ENCODE measurements at regions not wholly inside any gene's neighbourhood (a gene's known extent, or its start where the extent isn't known, plus 50 kb on each side); places are given as distances from the start of the nearest gene placed in this dataset.
"Not testable (repeated sequence)": the region's sequence is repeated elsewhere in the genome, so short reads cannot be mapped to it uniquely, and the experiment has no call there.

DNA sequence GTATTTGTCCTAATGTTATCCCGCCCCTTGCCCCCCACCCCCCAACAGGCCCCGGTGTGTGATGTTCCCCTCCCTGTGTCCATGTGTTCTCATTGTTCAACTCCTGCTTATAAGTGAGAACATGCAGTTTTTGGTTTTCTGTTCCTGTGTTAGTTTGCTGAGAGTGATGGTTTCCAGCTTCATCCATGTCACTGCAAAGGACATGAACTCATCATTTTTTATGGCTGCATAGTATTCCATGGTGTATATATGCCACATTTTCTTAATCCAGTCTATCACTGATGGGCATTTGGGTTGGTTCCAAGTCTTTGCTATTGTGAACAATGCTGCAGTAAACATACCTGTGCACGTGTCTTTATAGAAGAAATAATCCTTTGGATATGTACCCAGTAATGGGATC lies 51.9 kb upstream of the CD2AP start:
- TF ChIP-seq, protein P1, sequence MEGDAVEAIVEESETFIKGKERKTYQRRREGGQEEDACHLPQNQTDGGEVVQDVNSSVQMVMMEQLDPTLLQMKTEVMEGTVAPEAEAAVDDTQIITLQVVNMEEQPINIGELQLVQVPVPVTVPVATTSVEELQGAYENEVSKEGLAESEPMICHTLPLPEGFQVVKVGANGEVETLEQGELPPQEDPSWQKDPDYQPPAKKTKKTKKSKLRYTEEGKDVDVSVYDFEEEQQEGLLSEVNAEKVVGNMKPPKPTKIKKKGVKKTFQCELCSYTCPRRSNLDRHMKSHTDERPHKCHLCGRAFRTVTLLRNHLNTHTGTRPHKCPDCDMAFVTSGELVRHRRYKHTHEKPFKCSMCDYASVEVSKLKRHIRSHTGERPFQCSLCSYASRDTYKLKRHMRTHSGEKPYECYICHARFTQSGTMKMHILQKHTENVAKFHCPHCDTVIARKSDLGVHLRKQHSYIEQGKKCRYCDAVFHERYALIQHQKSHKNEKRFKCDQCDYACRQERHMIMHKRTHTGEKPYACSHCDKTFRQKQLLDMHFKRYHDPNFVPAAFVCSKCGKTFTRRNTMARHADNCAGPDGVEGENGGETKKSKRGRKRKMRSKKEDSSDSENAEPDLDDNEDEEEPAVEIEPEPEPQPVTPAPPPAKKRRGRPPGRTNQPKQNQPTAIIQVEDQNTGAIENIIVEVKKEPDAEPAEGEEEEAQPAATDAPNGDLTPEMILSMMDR (IDR thresholded peaks at IDR 0.05) = not testable (repeated sequence)
- not testable (repeated sequence) for TF ChIP-seq POLR2A (IDR thresholded peaks at IDR 0.05)
